Keratinocyte (primary cell): ENCODE measurements at regions not wholly inside any gene's neighbourhood (a gene's known extent, or its start where the extent isn't known, plus 50 kb on each side); places are given as distances from the start of the nearest gene placed in this dataset.

Experiments
- DNase-seq: peaks from one replicate; pipeline ENCODE4 v3.0.0-alpha.2; 2011; ENCODE audit warnings: low read depth, missing footprints, low spot score
- FAIRE-seq: peaks from 2 replicates; lab custom pipeline; 2011; peaks lifted over from hg19 to GRCh38; lab: Jason Lieb, UNC
- H2AFZ ChIP-seq: 2 replicates; pipeline ENCODE4 v1.6.0; 2012; ENCODE audit warnings: low read length, control low read depth, inconsistent platforms; ENCODE audit not compliant: control insufficient read depth
- H3K27ac ChIP-seq: 2 replicates; pipeline ENCODE4 v1.5.1; 2011; ENCODE audit warnings: low read length; ENCODE audit not compliant: control insufficient read depth, insufficient read depth
- H3K27me3 ChIP-seq: 3 replicates; pipeline ENCODE4 v1.6.0; 2011; ENCODE audit warnings: low read length; ENCODE audit not compliant: control insufficient read depth, insufficient read depth; ENCODE audit errors: extremely low read depth
- H3K36me3 ChIP-seq, 2 experiments: 2 replicates in 1 of 2; 3 replicates in 1 of 2; pipeline ENCODE4 v1.5.1; 2011; ENCODE audit warnings: low read length in 2 of 2, mild to moderate bottlenecking in 1 of 2; ENCODE audit not compliant: control insufficient read depth in 2 of 2, insufficient read depth in 2 of 2; ENCODE audit errors: extremely low read depth in 1 of 2
- H3K4me1 ChIP-seq: 3 replicates; pipeline ENCODE4 v1.5.1; 2011; ENCODE audit warnings: low read length; ENCODE audit not compliant: control insufficient read depth, insufficient read depth; ENCODE audit errors: extremely low read depth
- H3K4me2 ChIP-seq: 3 replicates; pipeline ENCODE4 v1.6.0; 2011; ENCODE audit warnings: low read depth, low read length; ENCODE audit not compliant: control insufficient read depth, insufficient read depth; ENCODE audit errors: extremely low read depth
- H3K4me3 ChIP-seq, 3 experiments: fragments of 200-600 bp in 1 of 3; sonication (generic) in 1 of 3; 2 replicates in 2 of 3; 3 replicates in 1 of 3; pipeline ENCODE4 v1.5.1; 2011 to 2016; ENCODE audit warnings: low read length in 3 of 3, mild to moderate bottlenecking in 3 of 3, control low read depth in 2 of 3, inconsistent platforms in 1 of 3, low read depth in 1 of 3, mixed read lengths in 1 of 3, mixed run types in 1 of 3, moderate library complexity in 1 of 3; ENCODE audit not compliant: control insufficient read depth in 2 of 3, insufficient read depth in 2 of 3; ENCODE audit errors: extremely low read depth in 1 of 3
- H3K79me2 ChIP-seq: 2 replicates; pipeline ENCODE4 v1.6.0; 2012; ENCODE audit warnings: low read length; ENCODE audit not compliant: control insufficient read depth, insufficient read depth
- H3K9ac ChIP-seq: 3 replicates; pipeline ENCODE4 v1.6.0; 2011; ENCODE audit warnings: low read length; ENCODE audit not compliant: control insufficient read depth, insufficient read depth; ENCODE audit errors: extremely low read depth
- H3K9me1 ChIP-seq: 3 replicates; pipeline ENCODE4 v1.6.0; 2011; ENCODE audit warnings: low read length; ENCODE audit not compliant: control insufficient read depth, insufficient read depth; ENCODE audit errors: extremely low read depth
- H3K9me3 ChIP-seq: 2 replicates; pipeline ENCODE4 v1.5.1; 2012; ENCODE audit warnings: low read depth, low read length; ENCODE audit not compliant: control insufficient read depth
- H4K20me1 ChIP-seq: 3 replicates; pipeline ENCODE4 v1.6.0; 2011; ENCODE audit warnings: low read length; ENCODE audit not compliant: control insufficient read depth, insufficient read depth; ENCODE audit errors: extremely low read depth
- CTCF ChIP-seq, 3 experiments: IDR thresholded peaks in 1 of 3; conservative IDR thresholded peaks in 1 of 3; optimal IDR thresholded peaks in 1 of 3; 2 replicates in 2 of 3; 3 replicates in 1 of 3; pipeline versions ENCODE3 to v1.5.1; 2011; ENCODE audit warnings: low read length in 3 of 3, mild to moderate bottlenecking in 3 of 3, moderate library complexity in 2 of 3, control low read depth in 1 of 3, inconsistent platforms in 1 of 3; ENCODE audit not compliant: insufficient read depth in 2 of 3; ENCODE audit errors: extremely low read depth in 1 of 3
- EZH2 ChIP-seq: IDR thresholded peaks from one replicate; pipeline ENCODE4 v1.6.1; 2012; ENCODE audit warnings: inconsistent platforms, mild to moderate bottlenecking, low read length, moderate library complexity
- dilution Hi-C: fragments of 300-500 bp; cut with MboI; formaldehyde crosslinking; loops from one replicate; pipeline ENCODE4 v1.7.0; 2020; ENCODE audit warnings: low sequenced_read_pairs; ENCODE audit not compliant: extremely low pct_ligation_motif_present

DNA sequence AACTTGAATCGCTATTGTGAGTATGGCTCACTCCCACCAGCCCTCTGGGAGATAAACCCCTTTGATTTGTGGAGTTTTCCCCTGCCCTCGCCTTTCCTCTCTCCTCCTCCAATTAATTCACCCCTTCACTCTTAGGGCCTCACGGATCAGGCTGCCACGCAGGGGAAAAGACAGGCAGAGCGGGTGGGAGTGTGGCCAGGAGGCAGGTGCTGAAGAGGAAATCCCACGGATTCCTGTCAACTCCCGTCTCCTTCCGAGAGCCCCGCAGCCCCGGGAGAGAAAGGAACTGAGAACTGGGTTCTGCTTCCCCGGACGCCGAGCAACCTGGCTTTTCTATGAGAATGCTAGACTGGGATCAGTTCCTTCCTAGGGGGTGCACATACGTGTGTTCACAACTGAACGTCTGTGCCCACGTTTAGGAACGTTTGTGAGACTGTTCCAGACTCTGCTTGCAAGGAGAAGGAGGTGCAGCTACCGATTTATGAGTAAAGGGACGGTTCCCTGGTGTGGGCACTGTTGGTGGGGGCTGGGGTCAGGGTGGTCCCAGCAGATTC is 314.5 kb upstream of the TLE4 start:
- Histone ChIP-seq H3K27ac (no peak overlapping the region), H3K4me3 (peak overlapping the region in 2 of 3 experiments; percentile 11 to 46), H3K9me3 (no peaks in the 10 kb centered on the region), H3K9me1 (no peaks in the 10 kb centered on the region), H3K4me2 (peak overlapping the region; percentile 74), H4K20me1 (no peaks in the 10 kb centered on the region), H3K27me3 (peaks cover 23% of the 10 kb centered on the region), H3K79me2 (no peaks in the 10 kb centered on the region), H3K36me3 (no peaks in the 10 kb centered on the region), H3K9ac (no peak overlapping the region), H2AFZ (peak overlapping the region; percentile 31), H3K4me1 (peaks cover 5% of the 10 kb centered on the region)
- dilution Hi-C loops, result no loop called here
- TF ChIP-seq EZH2 (peak; percentile 27), CTCF (optimal IDR thresholded peaks at IDR 0.05 in 1 of 3, IDR thresholded peaks at IDR 0.05 in 1 of 3, conservative IDR thresholded peaks at IDR 0.05 in 1 of 3; ENCODE audit: extremely low read depth in 1 of 3, insufficient read depth in 2 of 3, low read length in 3 of 3) (no peak)
- FAIRE-seq (no peak), DNase-seq (no peak)

- FAIRE-seq (no peak), DNase-seq (no peak)
- H3K79me2 ChIP-seq, result no peaks in the 10 kb centered on the region
- no peaks in the 10 kb centered on the region for H3K9me3 ChIP-seq
- H3K9me1 ChIP-seq, result no peaks in the 10 kb centered on the region
- dilution Hi-C loops, result no loop called here
- peak overlapping the region; percentile 74 for H3K4me2 ChIP-seq
- no peak overlapping the region for H3K27ac ChIP-seq
- no peaks in the 10 kb centered on the region for H3K36me3 ChIP-seq
- no peak overlapping the region for H2AFZ ChIP-seq
- H3K9ac ChIP-seq, result no peak overlapping the region
- no peaks in the 10 kb centered on the region for H4K20me1 ChIP-seq
- H3K27me3 ChIP-seq, result peaks cover 23% of the 10 kb centered on the region
- no peak for TF ChIP-seq CTCF (optimal IDR thresholded peaks at IDR 0.05 in 1 of 3, IDR thresholded peaks at IDR 0.05 in 1 of 3, conservative IDR thresholded peaks at IDR 0.05 in 1 of 3; ENCODE audit: extremely low read depth in 1 of 3, insufficient read depth in 2 of 3, low read length in 3 of 3)
- no peak for TF ChIP-seq EZH2
- H3K4me3 ChIP-seq, result no peak overlapping the region
- peaks cover 5% of the 10 kb centered on the region for H3K4me1 ChIP-seq
Measured at GRCh38 chr9:79257790-79258351, 313.9 kb upstream of the TLE4 start.
